GM23338 (cell line): ENCODE measurements at regions not wholly inside any gene's neighbourhood (a gene's known extent, or its start where the extent isn't known, plus 50 kb on each side); places are given as distances from the start of the nearest gene placed in this dataset.

Experiments
- ATAC-seq: fragments of 200-7000 bp; cut with Tn5 transposase; 3 replicates; pipeline ENCODE4 v1.9.1; 2020
- DNase-seq: peaks from one replicate; pipeline ENCODE4 v3.0.0-alpha.2; 2015; ENCODE audit warnings: low spot score
- H2AFZ ChIP-seq: fragments of 200-600 bp; sonication (generic); 2 replicates; pipeline ENCODE4 v1.8.0; 2016; ENCODE audit warnings: antibody characterized with exemption, mild to moderate bottlenecking, moderate library complexity
- H3F3A ChIP-seq: fragments of 200-600 bp; sonication (generic); replicated peaks from 2 replicates; pipeline ENCODE4 v1.8.0; 2017; ENCODE audit warnings: antibody characterized with exemption, mixed run types, low read depth
- H3K27ac ChIP-seq: fragments of 200-600 bp; sonication (generic); 2 replicates; pipeline ENCODE4 v1.6.1; 2016; ENCODE audit warnings: low read depth
- H3K27me3 ChIP-seq: fragments of 200-600 bp; sonication (generic); 2 replicates; pipeline ENCODE4 v1.8.0; 2016; ENCODE audit warnings: mild to moderate bottlenecking, mixed run types, moderate library complexity; ENCODE audit not compliant: insufficient read depth
- H3K36me3 ChIP-seq: fragments of 200-600 bp; sonication (generic); 2 replicates; pipeline ENCODE4 v1.8.0; 2016; ENCODE audit warnings: mild to moderate bottlenecking; ENCODE audit not compliant: insufficient read depth
- H3K4me1 ChIP-seq: fragments of 200-600 bp; sonication (generic); 2 replicates; pipeline ENCODE4 v1.8.0; 2016; ENCODE audit warnings: mild to moderate bottlenecking, moderate library complexity; ENCODE audit not compliant: insufficient read depth
- H3K4me2 ChIP-seq: fragments of 200-600 bp; sonication (generic); 2 replicates; pipeline ENCODE4 v1.7.1; 2017; ENCODE audit warnings: mixed run types
- H3K4me3 ChIP-seq: fragments of 200-600 bp; sonication (generic); 2 replicates; pipeline ENCODE4 v1.6.1; 2016; ENCODE audit warnings: mixed run types
- H3K79me2 ChIP-seq: fragments of 200-600 bp; sonication (generic); replicated peaks from 2 replicates; pipeline ENCODE4 v1.8.0; 2017; ENCODE audit warnings: mild to moderate bottlenecking; ENCODE audit not compliant: insufficient read depth
- H3K9me2 ChIP-seq: fragments of 200-600 bp; sonication (generic); 2 replicates; pipeline ENCODE4 v1.8.0; 2017; ENCODE audit not compliant: insufficient read depth
- H4K20me1 ChIP-seq: fragments of 200-600 bp; sonication (generic); replicated peaks from 2 replicates; pipeline ENCODE4 v1.8.0; 2017; ENCODE audit warnings: mild to moderate bottlenecking; ENCODE audit not compliant: insufficient read depth
- H3K27ac Mint-ChIP-seq: 2 replicates; pipeline ENCODE4 v1.8.0; 2020; ENCODE audit warnings: inconsistent platforms, mild to moderate bottlenecking, moderate library complexity, mixed read lengths
- H3K27me3 Mint-ChIP-seq: 3 replicates; pipeline ENCODE4 v1.8.0; 2022; ENCODE audit warnings: low read depth, mild to moderate bottlenecking, moderate library complexity, mixed read lengths, inconsistent platforms; ENCODE audit not compliant: insufficient read depth, poor library complexity
- H3K36me3 Mint-ChIP-seq: 3 replicates; pipeline ENCODE4 v1.8.0; 2021; ENCODE audit warnings: low read depth, mild to moderate bottlenecking, inconsistent platforms, moderate library complexity, mixed read lengths
- H3K4me1 Mint-ChIP-seq: 3 replicates; pipeline ENCODE4 v1.8.0; 2020; ENCODE audit warnings: mild to moderate bottlenecking, inconsistent platforms, mixed read lengths
- H3K4me3 Mint-ChIP-seq: 3 replicates; pipeline ENCODE4 v1.8.0; 2021; ENCODE audit warnings: moderate library complexity, mild to moderate bottlenecking, inconsistent platforms, mixed read lengths
- H3K9me3 Mint-ChIP-seq: 3 replicates; pipeline ENCODE4 v1.8.0; 2020; ENCODE audit warnings: moderate library complexity, mild to moderate bottlenecking, inconsistent platforms, mixed read lengths
- CREB1 ChIP-seq: fragments of 250-450 bp; sonication (Bioruptor Pico); IDR thresholded peaks from 2 replicates; pipeline ENCODE4 v1.5.0; 2020; ENCODE audit warnings: low read depth, mild to moderate bottlenecking, moderate library complexity
- EZH2 ChIP-seq: fragments of 200-600 bp; sonication (generic); IDR thresholded peaks from one replicate; pipeline ENCODE4 v1.8.0; 2017; ENCODE audit warnings: antibody characterized with exemption, mild to moderate bottlenecking, low read depth; ENCODE audit not compliant: unreplicated experiment
- EZH2phosphoT487 ChIP-seq: fragments of 200-600 bp; sonication (generic); IDR thresholded peaks from one replicate; pipeline ENCODE4 v1.8.1; 2018; ENCODE audit warnings: antibody characterized with exemption; ENCODE audit not compliant: unreplicated experiment
- JUNB ChIP-seq: IDR thresholded peaks from one replicate; pipeline ENCODE4 v1.6.1; 2016; ENCODE audit warnings: antibody characterized with exemption; ENCODE audit not compliant: unreplicated experiment
- POLR2AphosphoS5 ChIP-seq: IDR thresholded peaks from 2 replicates; pipeline ENCODE4 v1.6.1; 2016; ENCODE audit warnings: antibody characterized with exemption, low read depth
- ZNF331 ChIP-seq: fragments of 250-450 bp; sonication (Bioruptor Pico); IDR thresholded peaks from 2 replicates; pipeline ENCODE4 v1.5.0; 2020; ENCODE audit warnings: low read depth, mild to moderate bottlenecking, moderate library complexity
- TF ChIP-seq, protein P1 (sequence below): IDR thresholded peaks from 2 replicates; pipeline ENCODE4 v1.6.1; 2016; ENCODE audit warnings: antibody characterized with exemption
- TF ChIP-seq, protein P2 (sequence below): fragments of 250-450 bp; sonication (Bioruptor Pico); IDR thresholded peaks from 2 replicates; pipeline ENCODE4 v1.5.0; 2020; ENCODE audit warnings: mild to moderate bottlenecking, moderate library complexity

DNA sequence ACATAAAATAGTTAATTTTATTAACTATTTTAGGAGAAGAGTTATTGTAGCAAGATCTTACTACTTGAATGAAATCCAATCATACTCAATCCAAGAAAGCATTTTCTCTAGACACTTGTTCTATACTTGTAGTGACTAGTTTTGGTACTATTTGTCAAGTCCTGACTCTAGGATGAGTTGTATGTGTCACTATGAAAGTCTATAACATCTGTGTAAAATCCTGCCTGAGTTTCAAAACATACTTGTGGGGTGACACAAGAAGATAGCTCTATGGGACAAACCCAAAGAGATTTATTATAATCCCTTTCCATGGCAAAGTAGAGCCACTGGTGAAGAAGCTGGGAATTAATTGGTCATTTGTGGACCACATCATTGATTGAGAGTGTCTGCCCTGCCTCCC is 1042.2 kb upstream of the ADGRL4 start (continued):
- TF ChIP-seq, protein P1, sequence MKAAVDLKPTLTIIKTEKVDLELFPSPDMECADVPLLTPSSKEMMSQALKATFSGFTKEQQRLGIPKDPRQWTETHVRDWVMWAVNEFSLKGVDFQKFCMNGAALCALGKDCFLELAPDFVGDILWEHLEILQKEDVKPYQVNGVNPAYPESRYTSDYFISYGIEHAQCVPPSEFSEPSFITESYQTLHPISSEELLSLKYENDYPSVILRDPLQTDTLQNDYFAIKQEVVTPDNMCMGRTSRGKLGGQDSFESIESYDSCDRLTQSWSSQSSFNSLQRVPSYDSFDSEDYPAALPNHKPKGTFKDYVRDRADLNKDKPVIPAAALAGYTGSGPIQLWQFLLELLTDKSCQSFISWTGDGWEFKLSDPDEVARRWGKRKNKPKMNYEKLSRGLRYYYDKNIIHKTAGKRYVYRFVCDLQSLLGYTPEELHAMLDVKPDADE: no peak
- TF ChIP-seq EZH2phosphoT487: no peak
- TF ChIP-seq EZH2: no peak
- no peak for TF ChIP-seq JUNB
- TF ChIP-seq POLR2AphosphoS5: no peak
- TF ChIP-seq, protein P2, sequence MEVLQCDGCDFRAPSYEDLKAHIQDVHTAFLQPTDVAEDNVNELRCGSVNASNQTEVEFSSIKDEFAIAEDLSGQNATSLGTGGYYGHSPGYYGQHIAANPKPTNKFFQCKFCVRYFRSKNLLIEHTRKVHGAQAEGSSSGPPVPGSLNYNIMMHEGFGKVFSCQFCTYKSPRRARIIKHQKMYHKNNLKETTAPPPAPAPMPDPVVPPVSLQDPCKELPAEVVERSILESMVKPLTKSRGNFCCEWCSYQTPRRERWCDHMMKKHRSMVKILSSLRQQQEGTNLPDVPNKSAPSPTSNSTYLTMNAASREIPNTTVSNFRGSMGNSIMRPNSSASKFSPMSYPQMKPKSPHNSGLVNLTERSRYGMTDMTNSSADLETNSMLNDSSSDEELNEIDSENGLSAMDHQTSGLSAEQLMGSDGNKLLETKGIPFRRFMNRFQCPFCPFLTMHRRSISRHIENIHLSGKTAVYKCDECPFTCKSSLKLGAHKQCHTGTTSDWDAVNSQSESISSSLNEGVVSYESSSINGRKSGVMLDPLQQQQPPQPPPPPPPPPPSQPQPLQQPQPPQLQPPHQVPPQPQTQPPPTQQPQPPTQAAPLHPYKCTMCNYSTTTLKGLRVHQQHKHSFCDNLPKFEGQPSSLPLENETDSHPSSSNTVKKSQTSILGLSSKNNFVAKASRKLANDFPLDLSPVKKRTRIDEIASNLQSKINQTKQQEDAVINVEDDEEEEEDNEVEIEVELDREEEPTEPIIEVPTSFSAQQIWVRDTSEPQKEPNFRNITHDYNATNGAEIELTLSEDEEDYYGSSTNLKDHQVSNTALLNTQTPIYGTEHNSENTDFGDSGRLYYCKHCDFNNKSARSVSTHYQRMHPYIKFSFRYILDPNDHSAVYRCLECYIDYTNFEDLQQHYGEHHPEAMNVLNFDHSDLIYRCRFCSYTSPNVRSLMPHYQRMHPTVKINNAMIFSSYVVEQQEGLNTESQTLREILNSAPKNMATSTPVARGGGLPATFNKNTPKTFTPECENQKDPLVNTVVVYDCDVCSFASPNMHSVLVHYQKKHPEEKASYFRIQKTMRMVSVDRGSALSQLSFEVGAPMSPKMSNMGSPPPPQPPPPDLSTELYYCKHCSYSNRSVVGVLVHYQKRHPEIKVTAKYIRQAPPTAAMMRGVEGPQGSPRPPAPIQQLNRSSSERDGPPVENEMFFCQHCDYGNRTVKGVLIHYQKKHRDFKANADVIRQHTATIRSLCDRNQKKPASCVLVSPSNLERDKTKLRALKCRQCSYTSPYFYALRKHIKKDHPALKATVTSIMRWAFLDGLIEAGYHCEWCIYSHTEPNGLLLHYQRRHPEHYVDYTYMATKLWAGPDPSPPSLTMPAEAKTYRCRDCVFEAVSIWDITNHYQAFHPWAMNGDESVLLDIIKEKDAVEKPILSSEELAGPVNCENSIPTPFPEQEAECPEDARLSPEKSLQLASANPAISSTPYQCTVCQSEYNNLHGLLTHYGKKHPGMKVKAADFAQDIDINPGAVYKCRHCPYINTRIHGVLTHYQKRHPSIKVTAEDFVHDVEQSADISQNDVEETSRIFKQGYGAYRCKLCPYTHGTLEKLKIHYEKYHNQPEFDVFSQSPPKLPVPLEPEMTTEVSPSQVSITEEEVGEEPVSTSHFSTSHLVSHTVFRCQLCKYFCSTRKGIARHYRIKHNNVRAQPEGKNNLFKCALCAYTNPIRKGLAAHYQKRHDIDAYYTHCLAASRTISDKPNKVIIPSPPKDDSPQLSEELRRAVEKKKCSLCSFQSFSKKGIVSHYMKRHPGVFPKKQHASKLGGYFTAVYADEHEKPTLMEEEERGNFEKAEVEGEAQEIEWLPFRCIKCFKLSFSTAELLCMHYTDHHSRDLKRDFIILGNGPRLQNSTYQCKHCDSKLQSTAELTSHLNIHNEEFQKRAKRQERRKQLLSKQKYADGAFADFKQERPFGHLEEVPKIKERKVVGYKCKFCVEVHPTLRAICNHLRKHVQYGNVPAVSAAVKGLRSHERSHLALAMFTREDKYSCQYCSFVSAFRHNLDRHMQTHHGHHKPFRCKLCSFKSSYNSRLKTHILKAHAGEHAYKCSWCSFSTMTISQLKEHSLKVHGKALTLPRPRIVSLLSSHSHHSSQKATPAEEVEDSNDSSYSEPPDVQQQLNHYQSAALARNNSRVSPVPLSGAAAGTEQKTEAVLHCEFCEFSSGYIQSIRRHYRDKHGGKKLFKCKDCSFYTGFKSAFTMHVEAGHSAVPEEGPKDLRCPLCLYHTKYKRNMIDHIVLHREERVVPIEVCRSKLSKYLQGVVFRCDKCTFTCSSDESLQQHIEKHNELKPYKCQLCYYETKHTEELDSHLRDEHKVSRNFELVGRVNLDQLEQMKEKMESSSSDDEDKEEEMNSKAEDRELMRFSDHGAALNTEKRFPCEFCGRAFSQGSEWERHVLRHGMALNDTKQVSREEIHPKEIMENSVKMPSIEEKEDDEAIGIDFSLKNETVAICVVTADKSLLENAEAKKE (CRISPR knock-in tag): no peak
- TF ChIP-seq CREB1: no peak

GRCh38 chr1:80047791-80048190 is 1041.3 kb upstream of the ADGRL4 start:
- DNase-seq: no peak
- Mint-ChIP-seq H3K9me3 (peaks cover 3% of the 10 kb centered on the region; the same call in 1 of the 3 replicates), H3K4me1 (no peaks in the 10 kb centered on the region), H3K27me3 (peaks cover 2% of the 10 kb centered on the region), H3K27ac (no peak overlapping the region), H3K36me3 (peaks cover 5% of the 10 kb centered on the region; the same call in 2 of the 3 replicates), H3K4me3 (no peak overlapping the region)
- H3K9me2 ChIP-seq: no peaks in the 10 kb centered on the region; the same call in 1 of the 2 replicates
- no peaks in the 10 kb centered on the region for H3K4me1 ChIP-seq
- H2AFZ ChIP-seq: no peak overlapping the region
- H3K79me2 ChIP-seq: no peaks in the 10 kb centered on the region
- H3K4me3 ChIP-seq: no peak overlapping the region
- H3K27ac ChIP-seq: no peak overlapping the region
- no peak overlapping the region for H3K4me2 ChIP-seq
- no peaks in the 10 kb centered on the region for H3K27me3 ChIP-seq
- H3K36me3 ChIP-seq: no peaks in the 10 kb centered on the region
- no peak for ATAC-seq
- no peaks in the 10 kb centered on the region for H3F3A ChIP-seq
- no peaks in the 10 kb centered on the region for H4K20me1 ChIP-seq
- TF ChIP-seq, protein P2 (CRISPR knock-in tag): no peak
- TF ChIP-seq JUNB: no peak
- TF ChIP-seq ZNF331: no peak
- no peak for TF ChIP-seq CREB1
- TF ChIP-seq EZH2: no peak
- TF ChIP-seq EZH2phosphoT487: no peak
